GM19023 (cell line): ENCODE measurements at regions not wholly inside any gene's neighbourhood (a gene's known extent, or its start where the extent isn't known, plus 50 kb on each side); places are given as distances from the start of the nearest gene placed in this dataset.

Experiments
- ATAC-seq: cut with Tn5 transposase; IDR thresholded peaks from one replicate; pipeline ENCODE4 v1.9.1; 2021; ENCODE audit warnings: mild to moderate bottlenecking, moderate library complexity; ENCODE audit not compliant: unreplicated experiment

- peak; percentile 66 for ATAC-seq
These were observed 650.5 kb upstream of the SORCS1 start for GRCh38 chr10:107814865-107815487.

- no peak for ATAC-seq
These were observed 649.1 kb upstream of the SORCS1 start for GRCh38 chr10:107813451-107814162.

GRCh38 chr10:107809889-107810288 lies 645.4 kb upstream of the SORCS1 start:
- no peak for ATAC-seq

- no peak for ATAC-seq
These were observed 643.3 kb upstream of the SORCS1 start for GRCh38 chr10:107807836-107808235.

GRCh38 chr10:107806026-107806425 lies 641.5 kb upstream of the SORCS1 start:
- no peak for ATAC-seq

GRCh38 chr10:107803546-107803945 lies 639.0 kb upstream of the SORCS1 start:
- no peak for ATAC-seq

GRCh38 chr10:107800061-107800460 lies 635.6 kb upstream of the SORCS1 start:
- ATAC-seq, result no peak

GRCh38 chr10:107790271-107790670 lies 625.8 kb upstream of the SORCS1 start:
- no peak for ATAC-seq

GRCh38 chr10:107771066-107771465 lies 606.6 kb upstream of the SORCS1 start:
- no peak for ATAC-seq

- peak; percentile 66 for ATAC-seq
These were observed 602.7 kb upstream of the SORCS1 start for GRCh38 chr10:107767185-107767584.

- no peak for ATAC-seq
These were observed 590.3 kb upstream of the SORCS1 start for GRCh38 chr10:107754814-107755213.

GRCh38 chr10:107749235-107749634 lies 584.7 kb upstream of the SORCS1 start:
- no peak for ATAC-seq

- ATAC-seq, result no peak
These were observed 583.3 kb upstream of the SORCS1 start for GRCh38 chr10:107747851-107748250.

GRCh38 chr10:107741971-107742370 lies 577.5 kb upstream of the SORCS1 start:
- no peak for ATAC-seq

GRCh38 chr10:107740962-107741690 lies 576.6 kb upstream of the SORCS1 start:
- ATAC-seq, result no peak

GRCh38 chr10:107739951-107740350 lies 575.4 kb upstream of the SORCS1 start:
- ATAC-seq, result no peak

- ATAC-seq, result no peak
These were observed 569.0 kb upstream of the SORCS1 start for GRCh38 chr10:107733328-107734130.

GRCh38 chr10:107732045-107732444 lies 567.5 kb upstream of the SORCS1 start:
- no peak for ATAC-seq

- no peak for ATAC-seq
These were observed 564.3 kb upstream of the SORCS1 start for GRCh38 chr10:107728807-107729206.

- no peak for ATAC-seq
These were observed 563.3 kb upstream of the SORCS1 start for GRCh38 chr10:107727767-107728317.

- no peak for ATAC-seq
These were observed 554.4 kb upstream of the SORCS1 start for GRCh38 chr10:107718864-107719263.
